Astrocyte (in vitro differentiated cells and primary cell): ENCODE measurements at regions not wholly inside any gene's neighbourhood (a gene's known extent, or its start where the extent isn't known, plus 50 kb on each side); places are given as distances from the start of the nearest gene placed in this dataset.

ENCODE experiments used
- DNase-seq: peaks from one replicate; pipeline ENCODE4 v3.0.0-alpha.2; 2010; ENCODE audit warnings: low read depth
- FAIRE-seq: peaks from 2 replicates; lab custom pipeline; 2011; peaks lifted over from hg19 to GRCh38; lab: Jason Lieb, UNC
- H2AFZ ChIP-seq: 2 replicates; pipeline ENCODE4 v1.6.0; 2012; ENCODE audit warnings: low read depth, low read length, inconsistent platforms
- H3K27ac ChIP-seq: 2 replicates; pipeline ENCODE4 v1.5.1; 2011; ENCODE audit warnings: low read depth, low read length, inconsistent platforms
- H3K27me3 ChIP-seq: 2 replicates; pipeline ENCODE4 v1.6.0; 2011; ENCODE audit warnings: low read length, inconsistent platforms; ENCODE audit not compliant: insufficient read depth
- H3K36me3 ChIP-seq: 2 replicates; pipeline ENCODE4 v1.5.1; 2011; ENCODE audit warnings: low read length, inconsistent platforms; ENCODE audit not compliant: insufficient read depth
- H3K4me1 ChIP-seq: 2 replicates; pipeline ENCODE4 v1.5.1; 2011; ENCODE audit warnings: low read length, inconsistent platforms; ENCODE audit not compliant: insufficient read depth
- H3K4me2 ChIP-seq: 2 replicates; pipeline ENCODE4 v1.6.0; 2012; ENCODE audit warnings: low read length, inconsistent platforms
- H3K4me3 ChIP-seq: 2 replicates; pipeline ENCODE4 v1.5.1; 2011; ENCODE audit warnings: low read depth, mild to moderate bottlenecking, low read length, inconsistent platforms; ENCODE audit not compliant: insufficient read depth
- H3K79me2 ChIP-seq: 2 replicates; pipeline ENCODE4 v1.6.0; 2012; ENCODE audit warnings: mild to moderate bottlenecking, low read length, inconsistent platforms; ENCODE audit not compliant: insufficient read depth
- H3K9ac ChIP-seq: 2 replicates; pipeline ENCODE4 v1.6.0; 2012; ENCODE audit warnings: mild to moderate bottlenecking, low read length, inconsistent platforms
- H3K9me3 ChIP-seq: 2 replicates; pipeline ENCODE4 v1.5.1; 2012; ENCODE audit warnings: low read depth, mild to moderate bottlenecking, low read length, inconsistent platforms; ENCODE audit not compliant: insufficient read depth
- H4K20me1 ChIP-seq: 2 replicates; pipeline ENCODE4 v1.6.0; 2012; ENCODE audit warnings: low read length, inconsistent platforms; ENCODE audit not compliant: insufficient read depth
- H3K27ac Mint-ChIP-seq: one replicate; pipeline ENCODE4 v1.8.0; 2021; ENCODE audit warnings: mild to moderate bottlenecking, mixed read lengths; ENCODE audit not compliant: unreplicated experiment
- H3K27me3 Mint-ChIP-seq: one replicate; pipeline ENCODE4 v1.8.0; 2021; ENCODE audit warnings: low read depth, mixed read lengths; ENCODE audit not compliant: unreplicated experiment
- H3K36me3 Mint-ChIP-seq: one replicate; pipeline ENCODE4 v1.8.0; 2021; ENCODE audit warnings: low read depth, mixed read lengths; ENCODE audit not compliant: unreplicated experiment
- H3K4me1 Mint-ChIP-seq: one replicate; pipeline ENCODE4 v1.8.0; 2021; ENCODE audit warnings: low read depth, mixed read lengths; ENCODE audit not compliant: unreplicated experiment
- H3K4me3 Mint-ChIP-seq: one replicate; pipeline ENCODE4 v1.8.0; 2021; ENCODE audit warnings: mild to moderate bottlenecking, moderate library complexity, mixed read lengths; ENCODE audit not compliant: unreplicated experiment
- H3K9me3 Mint-ChIP-seq: one replicate; pipeline ENCODE4 v1.8.0; 2021; ENCODE audit warnings: mild to moderate bottlenecking, mixed read lengths; ENCODE audit not compliant: unreplicated experiment
- EZH2 ChIP-seq: IDR thresholded peaks from 2 replicates; pipeline ENCODE4 v1.6.1; 2012; ENCODE audit warnings: mild to moderate bottlenecking, low read length, inconsistent platforms; ENCODE audit not compliant: insufficient read depth
- TF ChIP-seq, protein P1 (sequence below): IDR thresholded peaks from 2 replicates; pipeline ENCODE4 v1.5.1; 2011; ENCODE audit warnings: low read depth, mild to moderate bottlenecking, inconsistent platforms, low read length, moderate library complexity; ENCODE audit not compliant: insufficient read depth

- Mint-ChIP-seq H3K9me3 (no peaks in the 10 kb centered on the region), H3K27ac (no peak overlapping the region), H3K36me3 (no peaks in the 10 kb centered on the region), H3K27me3 (peaks cover 24% of the 10 kb centered on the region), H3K4me1 (no peaks in the 10 kb centered on the region), H3K4me3 (no peak overlapping the region)
- Histone ChIP-seq H3K4me3 (no peak overlapping the region), H2AFZ (no peak overlapping the region), H3K27ac (no peak overlapping the region), H3K4me2 (no peak overlapping the region), H3K36me3 (no peaks in the 10 kb centered on the region), H3K79me2 (no peaks in the 10 kb centered on the region), H4K20me1 (no peaks in the 10 kb centered on the region), H3K9ac (no peak overlapping the region), H3K27me3 (peaks cover 5% of the 10 kb centered on the region), H3K4me1 (no peaks in the 10 kb centered on the region), H3K9me3 (no peaks in the 10 kb centered on the region)
- no peak for TF ChIP-seq EZH2
- TF ChIP-seq, protein P1, sequence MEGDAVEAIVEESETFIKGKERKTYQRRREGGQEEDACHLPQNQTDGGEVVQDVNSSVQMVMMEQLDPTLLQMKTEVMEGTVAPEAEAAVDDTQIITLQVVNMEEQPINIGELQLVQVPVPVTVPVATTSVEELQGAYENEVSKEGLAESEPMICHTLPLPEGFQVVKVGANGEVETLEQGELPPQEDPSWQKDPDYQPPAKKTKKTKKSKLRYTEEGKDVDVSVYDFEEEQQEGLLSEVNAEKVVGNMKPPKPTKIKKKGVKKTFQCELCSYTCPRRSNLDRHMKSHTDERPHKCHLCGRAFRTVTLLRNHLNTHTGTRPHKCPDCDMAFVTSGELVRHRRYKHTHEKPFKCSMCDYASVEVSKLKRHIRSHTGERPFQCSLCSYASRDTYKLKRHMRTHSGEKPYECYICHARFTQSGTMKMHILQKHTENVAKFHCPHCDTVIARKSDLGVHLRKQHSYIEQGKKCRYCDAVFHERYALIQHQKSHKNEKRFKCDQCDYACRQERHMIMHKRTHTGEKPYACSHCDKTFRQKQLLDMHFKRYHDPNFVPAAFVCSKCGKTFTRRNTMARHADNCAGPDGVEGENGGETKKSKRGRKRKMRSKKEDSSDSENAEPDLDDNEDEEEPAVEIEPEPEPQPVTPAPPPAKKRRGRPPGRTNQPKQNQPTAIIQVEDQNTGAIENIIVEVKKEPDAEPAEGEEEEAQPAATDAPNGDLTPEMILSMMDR = no peak
- FAIRE-seq (no peak), DNase-seq (no peak)
Measured at GRCh38 chr5:158165647-158166046, 306.7 kb upstream of the CLINT1 start.

DNA sequence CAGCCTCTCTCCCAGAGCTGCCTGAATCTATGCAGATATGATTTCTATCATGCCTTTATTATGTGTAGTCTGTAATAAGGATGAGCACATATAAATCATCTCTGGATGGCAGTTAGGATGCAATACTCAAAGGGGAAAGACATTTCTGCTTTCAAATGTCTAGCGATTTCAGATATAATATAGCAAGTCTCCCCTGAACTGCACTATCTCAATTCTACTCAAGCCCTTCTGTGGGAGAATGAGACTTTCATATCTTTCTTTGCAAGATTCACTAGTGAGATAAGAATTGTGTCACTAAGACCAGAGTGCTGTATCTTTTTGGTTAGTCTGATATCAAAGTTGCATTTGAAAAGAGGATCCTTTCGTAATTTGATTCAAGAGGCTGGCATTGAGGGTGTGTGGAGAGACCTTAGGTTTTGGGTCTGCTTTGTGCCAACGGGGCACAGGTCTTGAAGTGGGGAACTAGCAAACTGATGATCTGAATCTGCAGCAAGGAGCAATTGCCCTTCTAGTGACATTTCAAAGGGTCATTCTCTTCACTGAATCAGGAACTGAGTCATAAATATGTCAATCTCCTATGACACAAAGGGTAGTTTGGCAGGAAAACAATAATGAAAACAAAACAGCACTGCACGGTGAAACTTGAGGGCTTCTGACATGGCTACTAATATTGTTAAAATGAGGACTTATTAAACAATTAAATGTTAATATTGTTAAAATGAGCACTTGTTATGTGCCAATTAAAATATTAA lies 305.5 kb upstream of the CLINT1 start:
- Histone ChIP-seq H3K9ac (no peak overlapping the region), H3K9me3 (no peaks in the 10 kb centered on the region), H4K20me1 (no peaks in the 10 kb centered on the region), H3K36me3 (no peaks in the 10 kb centered on the region), H3K27ac (no peak overlapping the region), H3K4me2 (no peak overlapping the region), H3K27me3 (peaks cover 5% of the 10 kb centered on the region), H3K4me3 (no peak overlapping the region), H3K79me2 (no peaks in the 10 kb centered on the region), H3K4me1 (no peaks in the 10 kb centered on the region), H2AFZ (no peak overlapping the region)
- TF ChIP-seq EZH2 = no peak
- TF ChIP-seq, protein P1 = no peak
- H3K36me3 Mint-ChIP-seq = no peaks in the 10 kb centered on the region
- H3K27ac Mint-ChIP-seq = no peak overlapping the region
- no peaks in the 10 kb centered on the region for H3K9me3 Mint-ChIP-seq
- no peak overlapping the region for H3K4me3 Mint-ChIP-seq
- no peak for FAIRE-seq
- peaks cover 19% of the 10 kb centered on the region for H3K27me3 Mint-ChIP-seq
- DNase-seq = no peak
- H3K4me1 Mint-ChIP-seq = no peaks in the 10 kb centered on the region
